Nephron progenitor cell (in vitro differentiated cells): ENCODE measurements at regions not wholly inside any gene's neighbourhood (a gene's known extent, or its start where the extent isn't known, plus 50 kb on each side); places are given as distances from the start of the nearest gene placed in this dataset.

Experiments
- DNase-seq: peaks from one replicate; pipeline ENCODE4 v3.0.0; 2021
- H3K27ac Mint-ChIP-seq: 2 replicates; pipeline ENCODE4 v1.8.0; 2021; ENCODE audit warnings: mild to moderate bottlenecking, moderate library complexity, mixed read lengths
- H3K27me3 Mint-ChIP-seq: 2 replicates; pipeline ENCODE4 v1.8.0; 2021; ENCODE audit warnings: mild to moderate bottlenecking, low read depth, mixed read lengths; ENCODE audit not compliant: poor library complexity
- H3K36me3 Mint-ChIP-seq: 2 replicates; pipeline ENCODE4 v1.8.0; 2021; ENCODE audit warnings: low read depth, mixed read lengths
- H3K4me1 Mint-ChIP-seq: 2 replicates; pipeline ENCODE4 v1.8.0; 2021; ENCODE audit warnings: mixed read lengths
- H3K4me3 Mint-ChIP-seq: 2 replicates; pipeline ENCODE4 v1.8.0; 2021; ENCODE audit warnings: mild to moderate bottlenecking, moderate library complexity, mixed read lengths
- H3K9me3 Mint-ChIP-seq: 2 replicates; pipeline ENCODE4 v1.8.0; 2021; ENCODE audit warnings: mild to moderate bottlenecking, moderate library complexity, mixed read lengths
- CTCF ChIP-seq: fragments of 200-600 bp; sonication (generic); IDR thresholded peaks from 2 replicates; pipeline ENCODE4 v1.5.0; 2021; ENCODE audit warnings: antibody characterized with exemption

GRCh38 chr5:53368966-53369605 is 111.3 kb upstream of the FST start:
- Mint-ChIP-seq H3K27me3 (no peaks in the 10 kb centered on the region), H3K4me3 (no peak overlapping the region), H3K36me3 (no peaks in the 10 kb centered on the region), H3K9me3 (peaks cover 11% of the 10 kb centered on the region), H3K27ac (no peak overlapping the region), H3K4me1 (peaks cover 7% of the 10 kb centered on the region)
- DNase-seq: no peak
- no peak for TF ChIP-seq CTCF

GRCh38 chr5:53369681-53370080 is 110.7 kb upstream of the FST start:
- Mint-ChIP-seq H3K27ac (no peak overlapping the region), H3K36me3 (no peaks in the 10 kb centered on the region), H3K27me3 (no peaks in the 10 kb centered on the region), H3K4me3 (no peak overlapping the region), H3K9me3 (peaks cover 11% of the 10 kb centered on the region), H3K4me1 (peaks cover 7% of the 10 kb centered on the region)
- DNase-seq: no peak
- no peak for TF ChIP-seq CTCF

- TF ChIP-seq CTCF: no peak
- H3K27ac Mint-ChIP-seq: no peak overlapping the region
- no peak overlapping the region for H3K4me3 Mint-ChIP-seq
- H3K9me3 Mint-ChIP-seq: peaks cover 11% of the 10 kb centered on the region
- no peaks in the 10 kb centered on the region for H3K4me1 Mint-ChIP-seq
- no peak for DNase-seq
- no peaks in the 10 kb centered on the region for H3K36me3 Mint-ChIP-seq
- no peaks in the 10 kb centered on the region for H3K27me3 Mint-ChIP-seq
These were observed 106.8 kb upstream of the FST start for GRCh38 chr5:53373451-53374158.

- no peak for TF ChIP-seq CTCF
- Mint-ChIP-seq H3K4me1 (no peaks in the 10 kb centered on the region), H3K27ac (no peak overlapping the region), H3K36me3 (no peaks in the 10 kb centered on the region), H3K9me3 (peaks cover 5% of the 10 kb centered on the region), H3K27me3 (no peaks in the 10 kb centered on the region), H3K4me3 (no peak overlapping the region)
- DNase-seq: no peak
These were observed 103.6 kb upstream of the FST start for GRCh38 chr5:53376853-53377252.

- Mint-ChIP-seq H3K27ac (no peak overlapping the region), H3K36me3 (no peaks in the 10 kb centered on the region), H3K27me3 (no peaks in the 10 kb centered on the region), H3K4me1 (no peaks in the 10 kb centered on the region), H3K9me3 (peaks cover 4% of the 10 kb centered on the region), H3K4me3 (no peak overlapping the region)
- no peak for DNase-seq
- no peak for TF ChIP-seq CTCF
These were observed 102.2 kb upstream of the FST start for GRCh38 chr5:53378190-53378589.
